HepG2 (cell line): ENCODE measurements at regions not wholly inside any gene's neighbourhood (a gene's known extent, or its start where the extent isn't known, plus 50 kb on each side); places are given as distances from the start of the nearest gene placed in this dataset.

Source experiments
- ATAC-seq: fragments of 200-7000 bp; cut with Tn5 transposase; 3 replicates; pipeline ENCODE4 v1.9.1; 2020; ENCODE audit warnings: mild to moderate bottlenecking, moderate library complexity
- BruUV-seq: library from RNA; stranded (reverse); fragments of 400-500 nt; replicated peaks from 2 replicates; lab custom pipeline; 2021; lab: Mats Ljungman, UMichigan
- CTCF ChIA-PET: fragments of 300-600 bp; formaldehyde crosslinking; extraction: SDS; loops from one replicate; lab custom pipeline; 2021; ENCODE audit warnings: low total read pairs, inconsistent platforms, low intra/inter-chr PET ratio; lab: Yijun Ruan, JAX
- POLR2A ChIA-PET: fragments of 350-600 bp; sonication (Branson Sonifier 250); formaldehyde crosslinking; loops from one replicate; lab custom pipeline; 2020; ENCODE audit warnings: antibody characterized with exemption, inconsistent platforms; lab: Yijun Ruan, JAX
- DNase-seq: peaks from one replicate; pipeline ENCODE4 v3.0.0-alpha.2; 2015; ENCODE audit warnings: low spot score
- FAIRE-seq: peaks from 3 replicates; lab custom pipeline; 2011; peaks lifted over from hg19 to GRCh38; lab: Jason Lieb, UNC
- H2AFZ ChIP-seq: one replicate; pipeline ENCODE4 v1.6.1; 2011; ENCODE audit warnings: low read length, inconsistent platforms
- H3K27ac ChIP-seq: fragments of 300-600 bp; 3 replicates; pipeline ENCODE4 v1.8.0; 2011; ENCODE audit warnings: mixed run types, mild to moderate bottlenecking, mixed read lengths, low read length, inconsistent platforms; ENCODE audit not compliant: insufficient read depth; ENCODE audit errors: extremely low read length
- H3K27me3 ChIP-seq, 2 experiments: fragments of 200-600 bp in 1 of 2; 2 replicates in 1 of 2; 3 replicates in 1 of 2; pipeline versions ENCODE4 v1.6.0 to v1.8.0; 2011; ENCODE audit warnings: low read length in 2 of 2, mild to moderate bottlenecking in 2 of 2, moderate library complexity in 2 of 2, inconsistent platforms in 1 of 2; ENCODE audit not compliant: insufficient read depth in 2 of 2, control insufficient read depth in 1 of 2
- H3K36me3 ChIP-seq, 2 experiments: fragments of 200-600 bp in 1 of 2; replicated peaks in 1 of 2; 2 replicates in 1 of 2; 3 replicates in 1 of 2; pipeline versions ENCODE4 v1.5.1 to v1.8.0; 2011; ENCODE audit warnings: low read length in 2 of 2, inconsistent platforms in 1 of 2; ENCODE audit not compliant: insufficient read depth in 2 of 2, control insufficient read depth in 1 of 2
- H3K4me1 ChIP-seq: 2 replicates; pipeline ENCODE4 v1.5.1; 2012; ENCODE audit warnings: low read length, inconsistent platforms; ENCODE audit not compliant: insufficient read depth
- H3K4me2 ChIP-seq: 2 replicates; pipeline ENCODE4 v1.6.0; 2011; ENCODE audit warnings: low read depth, low read length, inconsistent platforms
- H3K4me3 ChIP-seq, 3 experiments: fragments of 200-600 bp in 1 of 3; sonication (generic), shearing (Covaris generic) in 1 of 3; replicated peaks in 1 of 3; 2 replicates each; pipeline ENCODE4 v1.5.1; 2011 to 2016; ENCODE audit warnings: low read length in 3 of 3, inconsistent platforms in 2 of 3, low read depth in 2 of 3, mild to moderate bottlenecking in 2 of 3, control low read depth in 1 of 3, mixed read lengths in 1 of 3; ENCODE audit not compliant: insufficient read depth in 1 of 3
- H3K79me2 ChIP-seq: one replicate; pipeline ENCODE4 v1.6.1; 2011; ENCODE audit warnings: low read length, inconsistent platforms; ENCODE audit not compliant: insufficient read depth
- H3K9ac ChIP-seq: 2 replicates; pipeline ENCODE4 v1.6.0; 2011; ENCODE audit warnings: mild to moderate bottlenecking, low read depth, low read length, inconsistent platforms; ENCODE audit not compliant: insufficient read depth
- H3K9me3 ChIP-seq: 2 replicates; pipeline ENCODE4 v1.5.1; 2012; ENCODE audit warnings: mild to moderate bottlenecking, low read length
- H4K20me1 ChIP-seq: 2 replicates; pipeline ENCODE4 v1.6.0; 2011; ENCODE audit warnings: inconsistent platforms, mild to moderate bottlenecking, low read length, moderate library complexity; ENCODE audit not compliant: insufficient read depth
- GFI1 ChIP-seq: sonication (generic); formaldehyde crosslinking; IDR thresholded peaks from 2 replicates; pipeline ENCODE4 v1.5.0; 2020; ENCODE audit warnings: missing genetic modification reagents, mild to moderate bottlenecking, borderline replicate concordance
- SIX4 ChIP-seq: sonication (generic); formaldehyde crosslinking; IDR thresholded peaks from 2 replicates; pipeline ENCODE4 v1.4.0; 2020; ENCODE audit warnings: missing genetic modification reagents
- ZNF256 ChIP-seq: sonication (generic); formaldehyde crosslinking; conservative IDR thresholded peaks from 2 replicates; pipeline ENCODE4 v1.4.0; 2020; ENCODE audit warnings: missing genetic modification reagents
- ZNF670 ChIP-seq: sonication (generic); formaldehyde crosslinking; IDR thresholded peaks from 2 replicates; pipeline ENCODE4 v1.8.0; 2022; ENCODE audit warnings: mild to moderate bottlenecking, missing genetic modification reagents, borderline replicate concordance
- WGBS: methylation state at CpG from one replicate; pipeline ENCODE4 v1.1.6; 2017; ENCODE audit warnings: low lambda C conversion rate; 5-methylcytosine and 5-hydroxymethylcytosine counted together
- in situ Hi-C: cut with HindIII; loops from 2 replicates; pipeline ENCODE4 v1.10.0; 2017; ENCODE audit warnings: low pct_unique_long_range_greater_than_20kb; ENCODE audit not compliant: extremely low pct_ligation_motif_present
- intact Hi-C: fragments of 100-400 bp; cut with micrococcal nuclease; formaldehyde crosslinking; loops from one replicate; pipeline ENCODE4 v1.10.0; 2022; ENCODE audit not compliant: unreplicated experiment
- TF ChIP-seq, protein P1 (sequence below): sonication (generic); formaldehyde crosslinking; IDR thresholded peaks from 2 replicates; pipeline ENCODE4 v1.4.0; 2020; ENCODE audit warnings: missing genetic modification reagents, borderline replicate concordance
- TF ChIP-seq, protein P2 (sequence below): sonication (generic); formaldehyde crosslinking; IDR thresholded peaks from 2 replicates; pipeline ENCODE4 v1.8.0; 2022; ENCODE audit warnings: mild to moderate bottlenecking, missing genetic modification reagents, moderate library complexity

DNA sequence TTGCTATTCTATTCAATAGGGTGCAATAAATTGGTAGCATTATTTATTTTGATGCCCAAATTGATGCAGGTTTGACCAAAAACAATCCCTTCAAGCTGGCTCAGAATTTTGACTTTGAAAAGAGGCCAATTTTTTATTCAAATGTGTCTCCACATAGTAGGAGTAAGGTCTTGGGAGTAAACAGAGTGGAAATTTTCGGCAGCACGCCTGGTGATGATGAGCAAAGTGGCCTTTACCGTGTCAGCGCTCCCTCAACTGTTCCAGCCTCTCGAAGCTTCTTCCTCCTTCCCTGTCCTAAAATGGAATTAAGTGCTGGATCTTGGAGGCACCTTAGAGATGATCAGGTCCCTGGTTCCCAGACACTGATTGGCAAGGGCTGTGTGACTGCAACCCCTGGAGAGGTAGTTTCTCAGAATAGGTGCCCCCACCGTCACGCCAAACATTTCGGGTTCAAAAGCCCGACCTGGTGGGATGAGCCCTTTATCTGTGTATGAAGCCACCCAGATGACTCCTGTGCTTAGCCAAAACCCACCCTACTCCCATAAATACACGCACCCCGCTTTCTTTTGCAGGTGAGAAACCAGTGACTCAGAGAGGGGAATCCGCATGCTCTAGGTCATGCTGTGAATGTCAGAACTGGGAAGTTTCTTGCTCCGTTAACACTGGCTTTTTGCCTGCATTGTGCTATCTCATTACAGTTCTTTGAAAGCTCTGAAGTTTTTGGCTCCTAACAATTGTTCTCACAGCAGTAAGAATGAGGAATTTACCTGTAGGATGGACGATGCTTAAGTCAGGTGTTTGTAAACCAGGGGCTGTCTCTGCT lies 89.1 kb downstream of the CRYGS start:
- H3K9ac ChIP-seq: no peak overlapping the region
- no TSS peak for BruUV-seq
- H3K4me1 ChIP-seq: no peaks in the 10 kb centered on the region
- H3K4me3 ChIP-seq: no peak overlapping the region
- DNase-seq (no peak), FAIRE-seq (no peak), ATAC-seq (no peak)
- H3K27ac ChIP-seq: no peak overlapping the region
- H4K20me1 ChIP-seq: no peaks in the 10 kb centered on the region
- no peaks in the 10 kb centered on the region for H3K9me3 ChIP-seq
- CTCF ChIA-PET: no interaction called here
- H2AFZ ChIP-seq: no peak overlapping the region
- H3K27me3 ChIP-seq: peaks cover 0 to 38% of the 10 kb centered on the region in 2 experiments; a peak in 3 of 5 replicates
- in situ Hi-C loops (no loop called here), intact Hi-C loops (no loop called here)
- POLR2A ChIA-PET: no interaction called here
- no peaks in the 10 kb centered on the region for H3K79me2 ChIP-seq
- TF ChIP-seq ZNF256 (CRISPR knock-in tag) (no peak), GFI1 (no peak), ZNF670 (no peak)
- TF ChIP-seq, protein P1, sequence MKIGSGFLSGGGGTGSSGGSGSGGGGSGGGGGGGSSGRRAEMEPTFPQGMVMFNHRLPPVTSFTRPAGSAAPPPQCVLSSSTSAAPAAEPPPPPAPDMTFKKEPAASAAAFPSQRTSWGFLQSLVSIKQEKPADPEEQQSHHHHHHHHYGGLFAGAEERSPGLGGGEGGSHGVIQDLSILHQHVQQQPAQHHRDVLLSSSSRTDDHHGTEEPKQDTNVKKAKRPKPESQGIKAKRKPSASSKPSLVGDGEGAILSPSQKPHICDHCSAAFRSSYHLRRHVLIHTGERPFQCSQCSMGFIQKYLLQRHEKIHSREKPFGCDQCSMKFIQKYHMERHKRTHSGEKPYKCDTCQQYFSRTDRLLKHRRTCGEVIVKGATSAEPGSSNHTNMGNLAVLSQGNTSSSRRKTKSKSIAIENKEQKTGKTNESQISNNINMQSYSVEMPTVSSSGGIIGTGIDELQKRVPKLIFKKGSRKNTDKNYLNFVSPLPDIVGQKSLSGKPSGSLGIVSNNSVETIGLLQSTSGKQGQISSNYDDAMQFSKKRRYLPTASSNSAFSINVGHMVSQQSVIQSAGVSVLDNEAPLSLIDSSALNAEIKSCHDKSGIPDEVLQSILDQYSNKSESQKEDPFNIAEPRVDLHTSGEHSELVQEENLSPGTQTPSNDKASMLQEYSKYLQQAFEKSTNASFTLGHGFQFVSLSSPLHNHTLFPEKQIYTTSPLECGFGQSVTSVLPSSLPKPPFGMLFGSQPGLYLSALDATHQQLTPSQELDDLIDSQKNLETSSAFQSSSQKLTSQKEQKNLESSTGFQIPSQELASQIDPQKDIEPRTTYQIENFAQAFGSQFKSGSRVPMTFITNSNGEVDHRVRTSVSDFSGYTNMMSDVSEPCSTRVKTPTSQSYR: no peak
- H3K4me2 ChIP-seq: no peak overlapping the region
- WGBS: 43% methylated on average over 9 of the region's 14 CpGs
- H3K36me3 ChIP-seq: no peaks in the 10 kb centered on the region

DNA sequence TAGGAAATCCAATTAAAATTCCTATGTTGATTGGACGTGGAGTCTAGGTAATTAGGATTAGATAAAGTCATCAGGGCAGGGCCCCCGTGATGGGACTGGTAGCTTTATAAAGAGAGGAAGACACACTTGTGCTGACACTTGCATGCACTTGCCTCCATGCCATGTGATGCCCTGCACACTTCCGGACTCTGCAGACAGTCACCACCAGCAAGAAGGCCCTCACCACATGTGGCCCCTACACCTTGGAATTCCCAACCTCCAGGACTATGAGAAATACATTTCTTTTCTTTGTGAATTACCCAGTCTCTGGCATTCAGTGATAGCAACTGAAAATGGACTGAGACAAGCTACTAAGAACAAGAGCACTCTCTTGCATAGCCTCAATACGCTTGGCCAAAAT lies 90.6 kb downstream of the CRYGS start:
- no peak overlapping the region for H3K4me2 ChIP-seq
- no peak overlapping the region for H3K4me3 ChIP-seq
- WGBS: 33% methylated on average over 4 of the region's 4 CpGs
- peaks cover 0 to 37% of the 10 kb centered on the region in 2 experiments; a peak in 3 of 5 replicates for H3K27me3 ChIP-seq
- ATAC-seq (no peak), DNase-seq (no peak), FAIRE-seq (no peak)
- TF ChIP-seq SIX4 (CRISPR knock-in tag): no peak
- TF ChIP-seq, protein P2, sequence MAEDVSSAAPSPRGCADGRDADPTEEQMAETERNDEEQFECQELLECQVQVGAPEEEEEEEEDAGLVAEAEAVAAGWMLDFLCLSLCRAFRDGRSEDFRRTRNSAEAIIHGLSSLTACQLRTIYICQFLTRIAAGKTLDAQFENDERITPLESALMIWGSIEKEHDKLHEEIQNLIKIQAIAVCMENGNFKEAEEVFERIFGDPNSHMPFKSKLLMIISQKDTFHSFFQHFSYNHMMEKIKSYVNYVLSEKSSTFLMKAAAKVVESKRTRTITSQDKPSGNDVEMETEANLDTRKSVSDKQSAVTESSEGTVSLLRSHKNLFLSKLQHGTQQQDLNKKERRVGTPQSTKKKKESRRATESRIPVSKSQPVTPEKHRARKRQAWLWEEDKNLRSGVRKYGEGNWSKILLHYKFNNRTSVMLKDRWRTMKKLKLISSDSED: no peak
- POLR2A ChIA-PET: no interaction called here
- CTCF ChIA-PET: no interaction called here
- no peak overlapping the region for H3K27ac ChIP-seq
- intact Hi-C loops: no loop called here
- no peaks in the 10 kb centered on the region for H3K9me3 ChIP-seq
- no peak overlapping the region for H3K9ac ChIP-seq
- H3K4me1 ChIP-seq: no peaks in the 10 kb centered on the region
- in situ Hi-C loops: no loop called here
- H3K79me2 ChIP-seq: no peaks in the 10 kb centered on the region
- H4K20me1 ChIP-seq: no peaks in the 10 kb centered on the region
- no peak overlapping the region for H2AFZ ChIP-seq
- no TSS peak for BruUV-seq
- no peaks in the 10 kb centered on the region for H3K36me3 ChIP-seq
